ENCODE measurements at regions not wholly inside any gene's neighbourhood (a gene's known extent, or its start where the extent isn't known, plus 50 kb on each side); places are given as distances from the start of the nearest gene placed in this dataset.
"Not testable (repeated sequence)": the region's sequence is repeated elsewhere in the genome, so short reads cannot be mapped to it uniquely, and the experiment has no call there.

- TF ChIP-seq, protein P1, sequence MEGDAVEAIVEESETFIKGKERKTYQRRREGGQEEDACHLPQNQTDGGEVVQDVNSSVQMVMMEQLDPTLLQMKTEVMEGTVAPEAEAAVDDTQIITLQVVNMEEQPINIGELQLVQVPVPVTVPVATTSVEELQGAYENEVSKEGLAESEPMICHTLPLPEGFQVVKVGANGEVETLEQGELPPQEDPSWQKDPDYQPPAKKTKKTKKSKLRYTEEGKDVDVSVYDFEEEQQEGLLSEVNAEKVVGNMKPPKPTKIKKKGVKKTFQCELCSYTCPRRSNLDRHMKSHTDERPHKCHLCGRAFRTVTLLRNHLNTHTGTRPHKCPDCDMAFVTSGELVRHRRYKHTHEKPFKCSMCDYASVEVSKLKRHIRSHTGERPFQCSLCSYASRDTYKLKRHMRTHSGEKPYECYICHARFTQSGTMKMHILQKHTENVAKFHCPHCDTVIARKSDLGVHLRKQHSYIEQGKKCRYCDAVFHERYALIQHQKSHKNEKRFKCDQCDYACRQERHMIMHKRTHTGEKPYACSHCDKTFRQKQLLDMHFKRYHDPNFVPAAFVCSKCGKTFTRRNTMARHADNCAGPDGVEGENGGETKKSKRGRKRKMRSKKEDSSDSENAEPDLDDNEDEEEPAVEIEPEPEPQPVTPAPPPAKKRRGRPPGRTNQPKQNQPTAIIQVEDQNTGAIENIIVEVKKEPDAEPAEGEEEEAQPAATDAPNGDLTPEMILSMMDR (IDR thresholded peaks at IDR 0.05): not testable (repeated sequence)
- TF ChIP-seq POLR2A (IDR thresholded peaks at IDR 0.05): not testable (repeated sequence)
These were observed 1361.6 kb downstream of the CDH11 start for GRCh38 chr16:63760246-63760645.

All from thyroid gland (tissue), 4 donors.